GM20431 (cell line): ENCODE measurements at regions not wholly inside any gene's neighbourhood (a gene's known extent, or its start where the extent isn't known, plus 50 kb on each side); places are given as distances from the start of the nearest gene placed in this dataset.
"Not testable (repeated sequence)": the region's sequence is repeated elsewhere in the genome, so short reads cannot be mapped to it uniquely, and the experiment has no call there.

ENCODE experiments used
- in situ Hi-C: fragments of 300-500 bp; cut with MseI, MboI; formaldehyde crosslinking; loops from one replicate; pipeline ENCODE4 v1.15.0; 2020; ENCODE audit warnings: low sequenced_read_pairs; ENCODE audit not compliant: unreplicated experiment

DNA sequence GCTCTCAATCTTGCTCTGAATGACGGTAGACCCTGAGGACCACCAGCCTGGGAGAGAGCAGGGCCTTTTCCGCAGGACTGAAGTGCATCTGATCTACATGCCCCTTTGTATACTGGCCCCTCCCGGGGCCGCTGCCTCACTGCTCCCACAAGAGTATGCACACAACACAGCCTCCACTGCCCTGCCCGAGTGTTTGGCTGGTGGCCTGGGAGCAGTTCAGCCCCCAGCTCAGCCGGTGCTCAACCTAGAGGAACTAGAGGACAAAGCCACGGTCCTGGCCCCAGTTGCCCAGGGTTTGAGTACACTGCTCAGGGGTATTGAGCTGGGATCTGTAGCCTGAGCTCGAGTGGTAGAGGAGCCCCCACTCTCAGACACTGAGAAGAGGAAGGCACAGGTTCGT, 118.9 kb upstream of the CAB39 start:
- in situ Hi-C loops = no loop called here

DNA sequence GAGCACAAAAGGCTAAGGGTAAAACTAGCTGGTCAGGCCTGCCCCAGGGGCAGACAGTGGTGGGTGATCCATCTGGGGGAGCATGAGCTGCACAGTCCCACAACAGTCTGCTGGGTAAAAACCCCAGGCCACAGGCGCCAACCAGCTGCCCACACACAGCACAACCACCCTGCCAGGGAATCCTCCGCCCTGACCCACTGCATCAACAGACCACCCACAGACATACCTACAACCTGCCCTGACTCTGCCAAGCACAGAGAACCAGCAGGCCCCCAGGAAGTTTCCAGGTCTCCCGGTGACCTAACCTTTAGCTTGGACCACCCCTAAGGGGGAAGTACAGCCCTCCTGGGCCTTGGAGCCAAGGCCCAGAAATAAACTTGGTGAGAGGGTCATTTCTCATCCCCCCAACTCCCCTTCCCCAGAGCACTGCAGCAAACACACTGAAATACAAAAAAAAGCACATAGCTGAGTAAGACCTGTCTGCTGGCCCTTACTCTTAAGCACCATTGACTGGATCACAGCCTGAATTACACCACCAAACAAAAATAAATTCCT, 118.3 kb upstream of the CAB39 start:
- in situ Hi-C loops = no loop called here

DNA sequence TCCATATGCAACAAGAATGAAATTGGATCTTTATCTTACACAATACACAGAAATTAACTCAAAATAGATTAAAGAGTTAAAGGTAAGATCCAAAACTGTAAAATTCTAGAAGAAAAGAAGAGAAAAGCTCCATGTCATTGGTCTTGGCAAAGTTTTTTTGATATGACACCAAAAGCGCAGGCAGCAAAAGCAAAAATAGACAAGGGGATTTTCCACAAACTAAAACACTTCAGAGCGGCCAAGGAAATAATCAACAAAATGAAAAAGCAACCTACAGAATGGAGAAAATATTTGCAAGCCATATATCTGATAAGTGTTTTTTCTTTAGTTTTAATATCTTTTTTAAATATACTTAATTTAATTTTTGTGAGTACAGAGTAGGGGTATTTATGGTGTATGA, 112.8 kb upstream of the CAB39 start:
- in situ Hi-C loops = loop anchor here (25.0 kb wide), 1 partner anchor 388 kb away; the partner anchor contains the start of gene SP110

DNA sequence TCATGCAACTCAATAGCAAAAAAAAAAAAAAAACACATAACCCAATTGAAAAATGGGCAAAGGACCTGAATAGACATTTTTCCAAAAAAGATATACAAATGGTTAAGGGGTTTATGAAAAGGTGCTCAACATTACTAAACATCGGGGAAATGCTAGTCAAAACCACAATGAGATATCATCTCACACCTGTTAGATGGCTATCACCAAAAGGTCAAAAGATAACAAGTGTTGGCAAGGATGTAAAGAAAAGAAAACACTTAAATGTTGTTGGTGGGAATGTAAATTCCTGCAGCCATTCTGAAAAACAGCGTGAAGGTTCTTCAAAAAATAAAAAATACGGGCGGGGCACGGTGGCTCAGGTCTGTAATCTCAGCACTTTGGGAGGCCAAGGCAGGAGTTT, 112.4 kb upstream of the CAB39 start:
- in situ Hi-C loops = loop anchor here (25.0 kb wide), 1 partner anchor 388 kb away; the partner anchor contains the start of gene SP110

DNA sequence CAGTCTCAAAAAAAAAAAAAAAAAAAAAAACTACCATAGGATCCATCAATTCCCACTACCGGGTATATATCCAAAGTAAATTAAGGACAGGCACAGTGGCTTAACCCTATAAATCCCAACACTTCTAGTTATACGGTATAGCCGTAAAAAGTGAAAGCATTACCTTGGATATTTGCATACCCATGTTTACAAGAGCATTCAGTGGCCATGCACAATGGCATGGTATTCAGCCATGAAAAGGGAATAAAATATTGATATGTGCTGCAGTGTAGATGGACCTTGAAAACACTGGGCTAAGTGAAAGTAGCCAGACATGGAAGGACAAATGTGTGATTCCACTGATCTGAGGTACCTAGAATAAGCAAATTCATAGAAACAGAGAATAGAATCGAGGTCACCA, 111.8 kb upstream of the CAB39 start:
- in situ Hi-C loops = loop anchor here (25.0 kb wide), 1 partner anchor 389 kb away; the partner anchor contains the start of gene SP110

DNA sequence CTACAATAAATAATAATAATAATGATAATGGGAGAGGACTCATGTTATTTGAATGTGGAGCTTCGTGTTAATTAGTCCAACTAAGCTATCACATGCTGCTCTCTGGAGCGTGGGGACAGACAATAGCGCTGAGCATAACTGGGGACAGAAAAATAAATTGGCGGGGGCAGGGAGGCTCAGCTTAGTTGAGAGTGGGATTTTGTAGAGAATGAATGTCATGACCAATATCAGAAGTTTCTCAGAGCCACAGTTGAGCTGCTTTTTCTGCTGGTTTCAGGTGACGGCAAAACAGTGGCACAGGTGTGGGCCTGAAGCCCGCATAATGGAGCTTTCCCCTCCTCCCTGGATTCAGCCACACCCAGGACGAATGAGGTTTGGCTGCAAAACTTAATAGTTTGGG, 111.1 kb upstream of the CAB39 start:
- in situ Hi-C loops = loop anchor here (25.0 kb wide), 1 partner anchor 389 kb away; the partner anchor contains the start of gene SP110

DNA sequence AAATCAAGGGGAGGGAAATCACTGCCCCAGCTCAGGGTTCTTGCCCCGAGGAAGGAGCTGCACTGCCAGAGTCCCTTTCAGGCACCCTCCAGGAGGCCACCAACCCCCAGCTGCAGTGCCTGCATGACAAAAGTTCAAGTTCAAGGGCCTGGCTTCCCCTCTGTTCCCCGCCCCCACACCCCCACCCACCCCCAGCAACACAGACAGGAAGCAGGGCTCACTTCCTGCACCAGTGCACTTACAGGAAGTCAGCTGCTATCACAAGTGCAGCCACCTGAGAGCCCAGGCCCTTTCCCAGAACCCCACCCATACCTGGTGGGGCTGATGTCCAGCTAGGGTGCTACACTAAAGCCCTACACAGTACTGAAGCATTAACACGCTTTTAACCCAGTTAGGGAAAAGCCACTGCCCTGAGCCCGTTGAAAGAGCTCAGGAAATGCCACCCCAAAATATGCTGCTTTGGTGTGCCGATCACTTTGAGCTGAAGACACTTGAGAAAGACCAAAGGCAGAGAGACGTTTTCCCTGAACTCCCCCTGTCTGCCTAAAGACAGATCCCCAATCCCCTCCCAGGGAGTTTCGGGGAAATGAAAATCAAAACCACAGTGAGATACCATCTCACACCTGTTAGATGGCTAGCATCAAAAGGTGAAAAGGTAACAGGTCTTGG, 109.9 kb upstream of the CAB39 start:
- in situ Hi-C loops = loop anchor here (25.0 kb wide), 1 partner anchor 390 kb away; the partner anchor contains the start of gene SP110

DNA sequence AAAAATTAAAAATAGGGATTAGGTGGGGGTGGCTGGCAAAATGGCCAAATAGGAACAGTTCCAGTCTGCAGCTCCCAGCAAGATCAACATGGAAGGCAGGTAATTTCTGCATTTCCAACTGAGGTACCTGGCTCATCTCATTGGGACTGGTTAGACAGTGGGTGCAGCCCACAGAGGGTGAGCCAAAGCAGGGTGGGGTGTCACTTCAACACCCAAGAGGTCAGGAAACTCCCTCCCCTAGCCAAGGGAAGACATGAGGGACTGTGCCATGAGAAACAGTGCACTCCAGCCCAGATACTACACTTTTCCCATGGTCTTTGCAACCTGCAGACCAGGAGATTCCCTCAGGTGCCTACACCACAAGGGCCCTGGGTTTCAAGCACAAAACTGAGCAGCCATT, 109.3 kb upstream of the CAB39 start:
- in situ Hi-C loops = loop anchor here (25.0 kb wide), 1 partner anchor 391 kb away; the partner anchor contains the start of gene SP110

DNA sequence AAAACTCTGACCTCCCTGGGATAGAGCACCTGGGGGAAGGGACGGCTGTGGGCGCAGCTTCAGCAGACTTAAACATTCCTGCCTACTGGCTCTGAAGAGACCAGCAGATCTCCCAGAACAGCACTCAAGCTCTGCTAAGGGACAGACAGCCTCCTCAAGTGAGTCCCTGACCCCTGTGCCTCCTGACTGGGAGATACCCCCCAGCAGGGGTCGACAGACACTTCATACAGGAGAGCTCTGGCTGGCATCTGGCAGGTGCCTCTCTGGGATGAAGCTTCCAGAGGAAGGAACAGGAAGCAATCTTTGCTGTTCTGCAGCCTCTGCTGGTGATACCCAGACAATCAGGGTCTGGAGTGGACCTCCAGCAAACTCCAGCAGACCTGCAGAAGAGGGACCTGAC, 108.5 kb upstream of the CAB39 start:
- in situ Hi-C loops = loop anchor here (25.0 kb wide), 1 partner anchor 392 kb away; the partner anchor contains the start of gene SP110

DNA sequence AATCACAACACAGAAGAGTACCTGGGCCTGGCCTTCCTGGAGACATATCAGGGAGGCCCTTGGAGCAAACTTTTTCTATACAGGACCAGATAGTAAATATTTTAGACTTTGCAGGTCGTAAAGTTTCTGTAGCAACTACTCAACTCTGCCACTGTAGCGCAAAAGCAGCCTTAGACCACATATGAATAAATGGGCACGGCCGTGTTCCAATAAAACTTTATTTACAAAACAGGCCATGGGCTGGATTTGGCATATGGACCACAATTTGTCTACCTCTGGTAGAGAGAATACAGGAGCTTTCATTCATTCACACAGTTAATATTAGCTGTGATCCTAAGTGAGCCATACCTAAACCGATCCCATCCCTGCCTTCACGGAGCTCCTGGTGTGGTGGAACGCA, 98.6 kb upstream of the CAB39 start:
- in situ Hi-C loops = loop anchor here (25.0 kb wide), 1 partner anchor 402 kb away; the partner anchor contains the start of gene SP110

DNA sequence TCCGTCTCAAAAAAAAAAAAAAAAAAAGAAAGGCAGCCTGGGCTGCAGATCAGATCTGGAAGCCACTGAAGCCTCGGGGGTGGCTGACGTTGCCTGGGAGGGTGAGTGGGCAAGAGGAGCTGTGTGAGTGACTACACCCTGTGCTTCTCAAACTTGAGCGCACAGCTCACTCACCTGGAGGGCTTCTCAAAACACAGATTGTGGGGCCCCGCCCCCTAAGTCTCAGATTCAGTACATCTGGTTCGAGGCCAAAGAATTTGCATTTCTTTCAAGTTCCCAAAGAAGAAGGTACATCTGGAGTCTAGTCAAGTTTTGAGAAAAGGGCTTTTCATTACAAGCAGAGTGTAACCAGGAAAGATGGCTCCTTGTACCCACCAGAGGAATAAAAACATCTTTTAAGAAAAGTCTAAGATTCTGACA, 97.7 kb upstream of the CAB39 start:
- in situ Hi-C loops = loop anchor here (25.0 kb wide), 1 partner anchor 403 kb away; the partner anchor contains the start of gene SP110

DNA sequence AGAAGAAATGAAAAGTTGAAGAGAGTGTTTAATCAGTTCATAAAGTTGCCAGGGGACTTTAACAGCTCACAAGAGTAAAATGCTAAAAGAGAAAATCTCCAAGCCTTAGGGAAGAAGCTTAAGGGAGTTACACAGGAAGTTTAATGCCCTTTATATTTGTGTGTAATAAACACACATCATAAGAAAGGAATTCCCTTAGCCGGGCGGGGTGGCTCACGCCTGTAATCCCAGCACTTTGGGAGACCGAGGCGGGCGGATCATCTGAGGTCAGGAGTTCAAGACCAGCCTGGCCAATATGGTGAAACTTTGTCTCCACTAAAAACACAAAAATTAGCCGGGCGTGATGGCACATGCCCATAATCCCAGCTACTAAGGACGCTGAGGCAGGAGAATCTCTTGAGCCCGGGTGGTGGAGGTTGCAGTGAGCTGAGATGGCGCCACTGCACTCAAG, 95.4 kb upstream of the CAB39 start:
- in situ Hi-C loops = loop anchor here (25.0 kb wide), 1 partner anchor 405 kb away; the partner anchor contains the start of gene SP110

DNA sequence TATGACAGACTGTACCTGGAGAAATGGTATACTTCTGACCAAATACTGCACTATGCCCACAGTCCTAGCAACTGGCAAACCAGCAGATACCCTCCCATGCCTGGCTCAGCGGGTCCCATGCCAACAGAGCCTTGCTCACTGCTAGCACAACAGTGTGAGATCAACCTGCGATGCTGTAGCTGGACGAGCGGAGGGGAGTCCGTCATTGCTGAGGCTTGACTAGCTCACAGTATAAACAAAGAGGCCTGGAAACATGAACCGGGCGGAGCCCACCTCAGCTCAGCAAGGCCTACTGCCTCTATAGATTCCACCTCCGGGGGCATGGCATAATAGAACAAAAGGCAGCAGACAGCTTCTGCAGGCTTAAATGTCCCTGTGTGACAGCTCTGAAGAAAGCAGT, 93.2 kb upstream of the CAB39 start:
- in situ Hi-C loops = loop anchor here (25.0 kb wide), 1 partner anchor 407 kb away; the partner anchor contains the start of gene SP110

DNA sequence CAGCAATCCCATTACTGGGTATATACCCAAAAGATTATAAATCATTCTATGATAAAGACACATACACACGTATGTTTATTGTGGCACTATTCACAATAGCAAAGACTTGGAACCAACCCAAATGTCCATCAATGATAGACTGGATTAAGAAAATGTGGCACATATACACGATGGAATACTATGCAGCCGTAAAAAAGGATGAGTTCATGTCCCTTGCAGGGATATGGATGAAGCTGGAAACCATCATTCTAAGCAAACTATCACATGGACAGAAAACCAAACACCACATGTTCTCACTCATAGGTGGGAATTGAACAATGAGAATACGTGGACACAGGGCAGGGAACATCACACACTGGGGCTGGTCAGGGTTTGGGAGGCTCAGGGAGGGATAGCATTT, 87.4 kb upstream of the CAB39 start:
- in situ Hi-C loops = not testable (repeated sequence)

DNA sequence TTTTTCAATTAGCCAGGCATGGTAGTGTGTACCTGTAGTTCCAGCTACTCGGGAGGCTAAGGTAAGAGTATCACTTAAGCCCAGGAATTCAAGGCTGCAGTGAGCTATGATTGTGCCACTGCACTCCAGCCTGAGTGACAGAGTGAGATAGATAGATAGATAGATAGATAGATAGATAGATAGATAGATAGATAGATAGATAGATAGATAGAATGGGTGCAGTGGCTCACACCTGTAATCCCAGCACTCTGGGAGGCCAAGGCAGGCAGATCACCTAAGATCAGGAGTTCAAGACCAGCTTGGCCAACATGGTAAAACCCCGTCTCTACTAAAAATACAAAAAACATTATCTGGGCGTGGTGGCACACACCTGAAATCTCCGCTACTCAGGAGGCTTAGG, 85.6 kb upstream of the CAB39 start:
- in situ Hi-C loops = not testable (repeated sequence)

DNA sequence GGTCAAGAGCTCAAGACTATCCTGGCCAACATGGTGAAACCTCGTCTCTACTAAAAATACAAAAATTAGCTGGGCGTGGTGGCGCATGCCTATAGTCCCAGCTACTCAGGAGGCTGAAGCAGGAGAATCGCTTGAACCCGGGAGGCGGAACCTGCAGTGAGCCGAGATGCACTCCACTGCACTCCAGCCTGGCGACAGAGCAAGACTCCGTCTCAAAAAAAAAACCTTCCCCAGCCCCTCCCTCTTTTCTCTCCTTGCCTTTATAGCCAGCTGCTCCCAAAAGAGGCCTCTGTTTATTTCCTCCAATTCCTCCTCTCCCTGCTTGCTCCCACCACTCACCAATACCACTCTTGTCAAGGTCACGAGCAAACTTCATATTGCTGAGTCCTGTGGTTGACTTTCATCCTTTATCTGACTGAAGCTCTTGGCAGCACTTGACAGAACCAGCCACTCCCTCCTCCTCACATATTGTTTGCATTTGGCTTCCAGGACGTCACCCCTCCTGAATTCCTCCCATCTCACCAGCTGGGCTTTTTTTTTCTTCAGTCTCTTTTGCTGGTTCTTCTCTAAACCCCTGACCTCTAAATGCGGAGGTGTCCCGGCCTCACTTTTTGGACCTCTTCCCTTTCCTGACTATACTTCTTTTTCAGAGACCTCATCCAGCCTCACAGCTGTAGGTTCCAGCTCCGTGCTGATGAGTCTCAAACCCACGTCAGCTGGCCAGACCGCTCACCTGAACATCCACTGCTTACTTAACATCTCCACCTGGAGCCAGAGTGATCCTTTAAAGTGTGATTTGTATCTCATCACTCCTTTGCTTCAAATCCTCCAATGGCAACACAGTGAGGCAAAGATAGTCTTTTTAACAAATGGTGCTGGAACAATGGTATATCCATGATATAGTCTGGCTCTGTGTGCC, 84.6 kb upstream of the CAB39 start:
- in situ Hi-C loops = no loop called here

DNA sequence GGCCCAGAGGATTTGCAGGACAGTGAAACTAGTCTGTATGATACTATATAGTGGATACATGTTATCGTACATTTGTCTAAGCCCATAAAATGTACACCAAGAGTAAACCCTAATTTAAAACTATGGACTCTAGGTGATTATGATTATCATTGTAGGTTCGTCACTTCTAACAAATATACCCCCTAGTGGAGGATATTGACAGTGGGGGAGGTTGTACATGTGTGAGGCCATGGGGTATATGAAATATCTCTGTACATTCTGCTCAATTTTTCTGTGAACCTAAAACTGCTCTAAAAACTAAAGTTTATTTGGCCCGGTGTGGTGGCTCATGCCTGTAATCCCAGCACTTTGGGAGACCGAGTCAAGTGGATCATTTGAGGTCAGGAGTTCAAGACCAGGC, 81.2 kb upstream of the CAB39 start:
- in situ Hi-C loops = no loop called here

DNA sequence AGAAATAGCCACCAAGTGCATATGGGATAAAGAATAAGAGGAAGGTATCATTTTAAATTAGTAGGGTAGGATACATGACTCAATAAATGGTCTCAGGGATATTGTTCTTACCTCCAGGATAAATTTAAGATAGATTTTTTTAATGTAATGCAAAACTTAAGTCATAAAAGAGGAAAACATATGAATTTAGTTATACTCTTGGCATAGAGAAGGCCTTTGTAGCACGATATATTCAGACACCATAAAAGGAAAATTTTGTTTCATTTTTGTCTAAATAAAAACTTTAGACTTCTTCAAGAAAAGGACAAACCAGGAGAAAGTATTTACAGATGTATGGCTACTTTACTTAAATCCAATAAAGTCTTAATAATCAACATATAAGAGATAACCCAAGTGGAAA, 78.5 kb upstream of the CAB39 start:
- in situ Hi-C loops = no loop called here

DNA sequence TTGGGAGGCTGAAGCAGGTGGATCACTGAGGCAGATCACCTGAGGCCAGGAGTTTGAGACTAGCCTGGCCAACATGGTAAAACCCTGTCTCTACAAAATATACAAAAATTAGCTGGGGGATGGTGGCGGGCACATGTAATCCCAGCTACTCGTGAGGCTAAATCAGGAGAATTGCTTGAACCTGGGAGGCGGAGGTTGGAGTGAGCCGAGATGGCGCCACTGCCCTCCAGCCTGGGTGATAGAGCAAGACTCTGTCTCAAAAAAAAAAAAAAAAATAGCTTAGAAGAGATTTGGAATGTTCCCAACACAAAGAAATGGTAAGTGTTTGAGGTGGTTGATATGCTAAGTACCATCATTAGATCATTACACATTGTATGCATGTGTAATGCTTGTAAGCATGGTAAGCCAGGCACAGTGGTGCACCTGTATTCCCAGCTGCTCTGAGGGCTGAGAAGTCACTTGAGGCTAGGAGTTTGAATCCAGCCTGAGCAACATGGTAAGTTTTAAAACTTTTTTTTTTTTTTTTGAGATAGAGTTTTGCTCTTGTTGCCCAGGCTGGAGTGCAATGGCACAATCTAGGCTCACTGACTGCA, 77.8 kb upstream of the CAB39 start:
- in situ Hi-C loops = not testable (repeated sequence)
